KMS-11 (cell line): ENCODE measurements at regions not wholly inside any gene's neighbourhood (a gene's known extent, or its start where the extent isn't known, plus 50 kb on each side); places are given as distances from the start of the nearest gene placed in this dataset.

Experiments
- H2AFZ ChIP-seq: fragments of 200-600 bp; sonication (generic); 2 replicates; pipeline ENCODE4 v1.6.1; 2016; ENCODE audit warnings: antibody characterized with exemption, mixed run types, low read depth
- H3K27ac ChIP-seq: fragments of 200-600 bp; sonication (generic); 2 replicates; pipeline ENCODE4 v1.6.1; 2016; ENCODE audit warnings: mild to moderate bottlenecking, mixed run types
- H3K27me3 ChIP-seq: fragments of 200-600 bp; sonication (generic); 2 replicates; pipeline ENCODE4 v1.6.1; 2017; ENCODE audit warnings: mild to moderate bottlenecking, low read depth, mixed run types, moderate library complexity; ENCODE audit not compliant: insufficient read depth
- H3K36me3 ChIP-seq: fragments of 200-600 bp; sonication (generic); 2 replicates; pipeline ENCODE4 v1.6.1; 2017; ENCODE audit warnings: mild to moderate bottlenecking, mixed run types; ENCODE audit not compliant: insufficient read depth
- H3K4me1 ChIP-seq: fragments of 200-600 bp; sonication (generic); 2 replicates; pipeline ENCODE4 v1.6.1; 2016; ENCODE audit warnings: mild to moderate bottlenecking, low read depth, mixed run types; ENCODE audit not compliant: poor library complexity, severe bottlenecking
- H3K4me2 ChIP-seq: fragments of 200-600 bp; sonication (generic); 2 replicates; pipeline ENCODE4 v1.7.0; 2016; ENCODE audit warnings: mild to moderate bottlenecking, mixed run types
- H3K4me3 ChIP-seq: fragments of 200-600 bp; sonication (generic); IDR thresholded peaks from 2 replicates; pipeline ENCODE4 v1.6.1; 2017; ENCODE audit warnings: low read depth, low read length, mixed read lengths; ENCODE audit not compliant: insufficient read depth
- H3K79me2 ChIP-seq: fragments of 200-600 bp; sonication (generic); 2 replicates; pipeline ENCODE4 v1.6.1; 2016; ENCODE audit warnings: low read depth, mixed run types; ENCODE audit not compliant: insufficient read depth
- H3K9ac ChIP-seq: fragments of 200-600 bp; sonication (generic); 2 replicates; pipeline ENCODE4 v1.6.1; 2016; ENCODE audit warnings: mild to moderate bottlenecking, mixed run types
- H4K20me1 ChIP-seq: fragments of 200-600 bp; sonication (generic); 2 replicates; pipeline ENCODE4 v1.6.1; 2016; ENCODE audit warnings: mild to moderate bottlenecking, mixed run types; ENCODE audit not compliant: insufficient read depth
- TF ChIP-seq, protein P1 (sequence below): fragments of 200-600 bp; sonication (generic); conservative IDR thresholded peaks from 2 replicates; pipeline ENCODE4 v1.6.1; 2017; ENCODE audit warnings: low read depth, mild to moderate bottlenecking, antibody characterized with exemption, low read length, moderate library complexity, mixed read lengths

DNA sequence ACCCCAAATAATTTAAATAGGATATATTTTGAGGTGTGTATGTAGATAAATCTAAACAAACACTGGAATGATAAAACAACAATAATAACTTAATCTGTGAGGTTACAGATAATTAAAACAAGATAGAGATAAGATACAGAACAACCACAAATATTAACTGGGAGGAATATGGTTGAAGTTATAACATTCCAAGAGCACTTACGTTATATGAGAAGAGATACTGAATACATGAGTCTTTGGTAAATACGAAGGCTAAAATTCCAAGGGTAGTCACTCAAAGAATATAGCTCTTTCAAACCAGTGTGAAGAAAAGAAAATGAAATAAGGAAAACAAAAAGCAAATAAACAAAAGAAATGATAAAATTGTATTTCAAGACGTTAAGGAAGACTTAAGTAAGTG, 76.0 kb upstream of the MYO3A start:
- Histone ChIP-seq H3K27me3 (no peaks in the 10 kb centered on the region), H4K20me1 (no peaks in the 10 kb centered on the region), H3K79me2 (no peaks in the 10 kb centered on the region), H3K36me3 (no peaks in the 10 kb centered on the region), H3K4me3 (no peak overlapping the region), H3K27ac (no peak overlapping the region), H3K4me2 (no peak overlapping the region), H2AFZ (no peak overlapping the region), H3K4me1 (no peaks in the 10 kb centered on the region), H3K9ac (no peak overlapping the region)
- TF ChIP-seq, protein P1, sequence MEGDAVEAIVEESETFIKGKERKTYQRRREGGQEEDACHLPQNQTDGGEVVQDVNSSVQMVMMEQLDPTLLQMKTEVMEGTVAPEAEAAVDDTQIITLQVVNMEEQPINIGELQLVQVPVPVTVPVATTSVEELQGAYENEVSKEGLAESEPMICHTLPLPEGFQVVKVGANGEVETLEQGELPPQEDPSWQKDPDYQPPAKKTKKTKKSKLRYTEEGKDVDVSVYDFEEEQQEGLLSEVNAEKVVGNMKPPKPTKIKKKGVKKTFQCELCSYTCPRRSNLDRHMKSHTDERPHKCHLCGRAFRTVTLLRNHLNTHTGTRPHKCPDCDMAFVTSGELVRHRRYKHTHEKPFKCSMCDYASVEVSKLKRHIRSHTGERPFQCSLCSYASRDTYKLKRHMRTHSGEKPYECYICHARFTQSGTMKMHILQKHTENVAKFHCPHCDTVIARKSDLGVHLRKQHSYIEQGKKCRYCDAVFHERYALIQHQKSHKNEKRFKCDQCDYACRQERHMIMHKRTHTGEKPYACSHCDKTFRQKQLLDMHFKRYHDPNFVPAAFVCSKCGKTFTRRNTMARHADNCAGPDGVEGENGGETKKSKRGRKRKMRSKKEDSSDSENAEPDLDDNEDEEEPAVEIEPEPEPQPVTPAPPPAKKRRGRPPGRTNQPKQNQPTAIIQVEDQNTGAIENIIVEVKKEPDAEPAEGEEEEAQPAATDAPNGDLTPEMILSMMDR = no peak

GRCh38 chr10:25865267-25865666, 68.8 kb upstream of the MYO3A start:
- H4K20me1 ChIP-seq = no peaks in the 10 kb centered on the region
- H3K36me3 ChIP-seq = no peaks in the 10 kb centered on the region
- no peaks in the 10 kb centered on the region for H3K27me3 ChIP-seq
- H3K9ac ChIP-seq = no peak overlapping the region
- H3K4me1 ChIP-seq = no peaks in the 10 kb centered on the region
- no peak overlapping the region for H3K4me3 ChIP-seq
- H3K4me2 ChIP-seq = no peak overlapping the region
- TF ChIP-seq, protein P1 = no peak
- H3K27ac ChIP-seq = no peak overlapping the region
- no peak overlapping the region for H2AFZ ChIP-seq
- no peaks in the 10 kb centered on the region for H3K79me2 ChIP-seq

GRCh38 chr10:25867321-25867720, 66.7 kb upstream of the MYO3A start:
- no peaks in the 10 kb centered on the region for H3K79me2 ChIP-seq
- no peaks in the 10 kb centered on the region for H3K4me1 ChIP-seq
- H2AFZ ChIP-seq = no peak overlapping the region
- H3K27me3 ChIP-seq = no peaks in the 10 kb centered on the region
- H4K20me1 ChIP-seq = no peaks in the 10 kb centered on the region
- H3K9ac ChIP-seq = no peak overlapping the region
- no peaks in the 10 kb centered on the region for H3K36me3 ChIP-seq
- H3K4me3 ChIP-seq = no peak overlapping the region
- H3K4me2 ChIP-seq = no peak overlapping the region
- TF ChIP-seq, protein P1 = no peak
- no peak overlapping the region for H3K27ac ChIP-seq

- H3K4me2 ChIP-seq = no peak overlapping the region
- no peaks in the 10 kb centered on the region for H3K36me3 ChIP-seq
- no peaks in the 10 kb centered on the region for H3K27me3 ChIP-seq
- no peak overlapping the region for H2AFZ ChIP-seq
- no peak overlapping the region for H3K9ac ChIP-seq
- no peak overlapping the region for H3K27ac ChIP-seq
- H3K4me3 ChIP-seq = no peak overlapping the region
- TF ChIP-seq, protein P1 = no peak
- no peaks in the 10 kb centered on the region for H4K20me1 ChIP-seq
- no peaks in the 10 kb centered on the region for H3K4me1 ChIP-seq
- no peaks in the 10 kb centered on the region for H3K79me2 ChIP-seq
Measured at GRCh38 chr10:25869067-25869591, 64.9 kb upstream of the MYO3A start.
